ENCODE measurements at regions not wholly inside any gene's neighbourhood (a gene's known extent, or its start where the extent isn't known, plus 50 kb on each side); places are given as distances from the start of the nearest gene placed in this dataset.

GRCh38 chr5:89041976-89042375 is 159.0 kb upstream of the MEF2C start:
- in situ Hi-C loops (cut with MboI; ENCODE audit: low sequenced_read_pairs): no loop called here

More at GRCh38 chr5:89041976-89042375, 159.0 kb upstream of the MEF2C start:
- Histone ChIP-seq H3K23ac (ENCODE audit: low read depth, low read length) (no peak overlapping the region), H3K4me3 (ENCODE audit: insufficient read depth, low read depth, low read length) (no peak overlapping the region), H4K8ac (ENCODE audit: low read depth in 2 of 2, low read length in 2 of 2) (no peak overlapping the region), H3K9ac (ENCODE audit: low read depth, low read length) (no peak overlapping the region), H3K27me3 (ENCODE audit: control insufficient read depth, insufficient read depth, low read length) (no peaks in the 10 kb centered on the region), H3K79me1 (ENCODE audit: low read depth in 1 of 2, low read length in 2 of 2) (no peaks in the 10 kb centered on the region), H2AFZ (replicated peaks; ENCODE audit: low read length, poor library complexity) (no peak overlapping the region), H3K9me1 (ENCODE audit: insufficient read depth, low read length) (no peaks in the 10 kb centered on the region), H3K14ac (replicated peaks; ENCODE audit: low read depth, low read length) (no peak overlapping the region), H2AK9ac (replicated peaks; ENCODE audit: low read depth, low read length, poor library complexity) (no peak overlapping the region), H3K56ac (ENCODE audit: extremely low read depth, insufficient read depth, low read length) (no peak overlapping the region), H2AK5ac (ENCODE audit: low read depth, low read length) (no peak overlapping the region), H2BK5ac (ENCODE audit: low read depth, low read length, poor library complexity, severe bottlenecking) (no peak overlapping the region), H4K91ac (ENCODE audit: insufficient read depth, low read depth, low read length) (no peak overlapping the region), H3K4me1 (ENCODE audit: control insufficient read depth, insufficient read depth, low read length) (0 out of 2 replicates have a peak, but pooled peaks cover 1% of the 10 kb centered on the region), H3K18ac (ENCODE audit: low read depth, low read length) (no peak overlapping the region), H4K5ac (ENCODE audit: low read depth, low read length) (no peak overlapping the region), H4K20me1 (ENCODE audit: insufficient read depth, low read length) (no peaks in the 10 kb centered on the region), H3K9me3 (ENCODE audit: control insufficient read depth, insufficient read depth, low read length) (no peaks in the 10 kb centered on the region), H2BK20ac (ENCODE audit: low read depth, low read length) (no peak overlapping the region), H3K27ac (ENCODE audit: insufficient read depth, low read length) (no peak overlapping the region), H3K4me2 (ENCODE audit: low read depth, low read length) (no peak overlapping the region), H3K36me3 (ENCODE audit: control insufficient read depth, insufficient read depth, low read length) (no peaks in the 10 kb centered on the region), H3K4ac (ENCODE audit: low read depth, low read length) (no peak overlapping the region), H2BK120ac (ENCODE audit: low read depth, low read length) (no peak overlapping the region), H2BK15ac (ENCODE audit: low read depth, low read length) (no peak overlapping the region)
- dilution Hi-C loops (cut with HindIII; ENCODE audit: low sequenced_read_pairs, unreplicated experiment): no loop called here
- POLR2A ChIA-PET (ENCODE audit: unreplicated experiment): no interaction called here
- ATAC-seq (ENCODE audit: low read depth): no peak
- intact Hi-C loops (cut with micrococcal nuclease): no loop called here
- no TSS peak for BruUV-seq (replicated peaks)
- no CpG with 5 or more reads among the region's 3 CpGs for WGBS, 2 experiments (ENCODE audit: extremely low coverage in 2 of 2, insufficient read length in 1 of 2)
- CTCF ChIA-PET: interaction anchor here (0.6 to 0.7 kb wide), 2 partner anchors 9 to 510 kb away, joined by 4 read pairs; no protein-coding TSS in a partner anchor
- no peak for DNase-seq
- no peak for TF ChIP-seq FOS (IDR thresholded peaks at IDR 0.05; ENCODE audit: low read depth, low read length)
- TF ChIP-seq MAZ (IDR thresholded peaks at IDR 0.05; ENCODE audit: borderline replicate concordance, low read depth, low read length): no peak
- no peak for TF ChIP-seq ELK1 (IDR thresholded peaks at IDR 0.05; ENCODE audit: borderline replicate concordance, low read depth, low read length)
- no peak for TF ChIP-seq USF2 (IDR thresholded peaks at IDR 0.05; ENCODE audit: low read depth, low read length)
- TF ChIP-seq RFX5 (IDR thresholded peaks at IDR 0.05; ENCODE audit: low read depth, low read length): no peak
- no peak for TF ChIP-seq BHLHE40 (IDR thresholded peaks at IDR 0.05; ENCODE audit: low read depth, low read length)
- TF ChIP-seq SMC3 (IDR thresholded peaks at IDR 0.05; ENCODE audit: low read depth, low read length): no peak
- TF ChIP-seq MXI1 (IDR thresholded peaks at IDR 0.05; ENCODE audit: borderline replicate concordance, low read depth, low read length): no peak
- TF ChIP-seq NFE2L2 (IDR thresholded peaks at IDR 0.05; ENCODE audit: low read depth, low read length): no peak
- no peak for TF ChIP-seq CHD1 (IDR thresholded peaks at IDR 0.05; ENCODE audit: low read depth, low read length)
- no peak for TF ChIP-seq POLR2A (IDR thresholded peaks at IDR 0.05; ENCODE audit: low read depth, low read length)
- no peak for TF ChIP-seq MAFK (IDR thresholded peaks at IDR 0.05; ENCODE audit: low read depth, low read length)
- TF ChIP-seq RCOR1 (IDR thresholded peaks at IDR 0.05; ENCODE audit: insufficient replicate concordance, low read length): no peak
- TF ChIP-seq CEBPB (IDR thresholded peaks at IDR 0.05; ENCODE audit: low read depth, low read length): no peak
- TF ChIP-seq RAD21 (IDR thresholded peaks at IDR 0.05; ENCODE audit: low read length): no peak
- no peak for TF ChIP-seq CTCF (conservative IDR thresholded peaks at IDR 0.05; ENCODE audit: low read depth, low read length)
